GOT3 (cell line): ENCODE measurements at regions not wholly inside any gene's neighbourhood (a gene's known extent, or its start where the extent isn't known, plus 50 kb on each side); places are given as distances from the start of the nearest gene placed in this dataset.
A peak's percentile ranks its signal among the peaks of the same experiment; 100 is the strongest.
"Not testable (repeated sequence)": the region's sequence is repeated elsewhere in the genome, so short reads cannot be mapped to it uniquely, and the experiment has no call there.

ENCODE experiments used
- DNase-seq: peaks from one replicate; lab custom pipeline; 2025; ENCODE audit warnings: mixed read lengths; lab: John Stamatoyannopoulos, UW

DNA sequence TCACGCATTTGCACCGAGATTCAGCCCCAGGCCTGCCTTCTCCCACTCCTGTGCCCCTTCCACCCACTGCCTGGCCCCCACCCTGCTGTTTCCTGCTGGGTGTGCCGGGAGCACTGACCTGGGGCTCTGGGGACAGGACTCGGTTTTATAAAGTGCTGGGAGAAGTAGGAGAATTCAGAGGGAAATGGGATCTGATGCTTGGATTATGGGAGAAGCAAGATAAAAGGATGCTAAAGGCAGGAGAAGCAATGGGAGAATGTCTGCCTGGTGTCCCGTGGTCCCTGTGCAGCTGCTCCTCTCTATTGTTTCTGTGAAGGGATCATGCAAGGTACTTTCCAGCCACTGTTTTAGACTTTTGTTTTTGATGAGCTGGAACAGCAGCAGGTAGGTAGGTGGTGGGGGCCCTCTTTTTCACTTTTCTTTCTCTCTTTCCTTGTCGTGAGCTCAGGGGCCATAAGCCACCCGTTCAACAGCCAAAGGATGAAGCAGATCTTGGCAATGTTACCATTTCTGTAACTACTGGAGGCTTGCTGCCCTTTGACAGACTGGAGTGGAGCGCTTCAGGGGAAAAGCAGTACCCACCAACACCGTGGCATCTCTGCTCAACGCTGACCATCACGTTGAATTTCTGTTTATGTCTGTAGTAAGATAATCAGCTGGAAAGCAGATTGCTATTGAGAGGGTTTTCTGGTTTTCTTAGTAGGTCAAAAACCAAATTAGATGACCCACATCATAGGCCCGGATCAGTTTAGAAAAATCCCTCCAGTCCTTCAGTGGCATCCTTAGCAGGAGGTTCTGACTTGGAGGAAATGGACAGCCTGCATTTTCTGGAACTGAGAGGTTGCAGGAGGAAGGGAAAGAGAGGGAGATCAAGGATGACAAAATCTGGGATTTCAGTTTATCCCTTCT is 63.8 kb upstream of the ENPP6 start:
- no peak for DNase-seq

DNA sequence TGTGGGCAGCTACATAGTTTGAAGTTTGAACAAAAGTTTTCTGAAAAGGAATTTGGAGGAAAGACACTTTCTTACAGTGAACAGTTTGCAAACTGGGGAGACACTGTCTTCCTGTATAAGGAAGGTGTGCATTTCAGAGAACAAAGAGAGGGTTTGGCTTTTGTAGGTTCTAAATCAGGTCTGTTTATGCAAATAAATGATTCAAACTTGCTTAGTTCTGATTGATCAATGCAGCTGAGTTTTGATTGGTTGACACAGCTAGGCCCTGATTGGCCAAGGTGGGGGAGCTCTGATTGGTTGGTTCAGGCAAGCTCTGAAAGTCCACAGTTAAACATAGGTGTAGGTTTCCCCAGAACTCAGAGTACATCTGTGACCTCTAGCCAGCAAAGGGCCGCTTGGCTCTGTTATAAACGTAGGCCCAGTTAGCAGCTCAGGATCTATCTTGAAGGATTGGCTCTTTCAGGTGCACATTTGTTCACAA is 63.0 kb upstream of the ENPP6 start:
- DNase-seq, result no peak

DNA sequence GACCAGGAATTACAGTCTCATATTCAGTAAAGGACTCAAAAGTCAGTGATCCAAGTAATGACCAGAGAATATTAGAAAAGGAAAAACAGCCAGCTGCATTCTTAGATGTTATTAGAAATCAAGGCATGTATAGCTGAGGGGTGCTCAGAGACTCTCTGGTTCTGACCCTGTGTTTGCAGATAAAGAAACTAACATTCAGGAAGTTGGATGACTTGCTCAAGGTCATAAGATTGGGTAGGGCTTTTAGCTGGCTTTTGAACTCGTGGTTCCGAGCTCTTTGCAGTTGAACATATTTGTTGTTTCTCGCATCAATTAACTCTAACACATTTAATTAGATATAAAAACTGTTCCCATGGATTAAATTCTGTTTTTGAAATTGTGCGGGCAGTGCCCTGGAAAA is 62.5 kb upstream of the ENPP6 start:
- no peak for DNase-seq

DNA sequence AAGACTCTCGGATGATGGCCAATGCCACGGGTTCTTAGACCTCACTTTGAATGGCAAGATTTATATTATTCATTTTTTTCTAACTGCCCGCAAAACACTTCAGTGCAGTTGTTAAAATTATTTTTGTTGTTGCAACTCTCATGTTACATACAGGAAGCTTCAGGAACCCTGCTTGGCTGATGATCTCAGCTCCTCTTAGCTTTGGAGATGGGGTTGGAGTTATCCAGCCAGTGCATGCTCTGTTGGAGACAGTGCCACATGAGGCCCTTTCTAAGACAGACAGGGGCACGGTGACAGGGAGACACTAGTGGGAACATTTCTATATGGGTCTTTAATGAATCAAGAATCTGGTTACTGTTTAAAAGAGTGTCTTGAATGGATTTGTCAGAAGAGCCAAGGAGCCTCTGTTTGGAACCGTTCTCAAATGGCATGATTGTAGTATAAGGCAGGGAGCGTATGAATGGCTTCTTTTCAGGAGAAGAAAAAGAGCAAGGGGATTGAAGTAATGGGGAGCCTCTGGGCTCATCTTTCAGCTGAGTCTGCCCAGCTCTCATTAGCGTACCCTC is 61.9 kb upstream of the ENPP6 start:
- DNase-seq, result no peak

DNA sequence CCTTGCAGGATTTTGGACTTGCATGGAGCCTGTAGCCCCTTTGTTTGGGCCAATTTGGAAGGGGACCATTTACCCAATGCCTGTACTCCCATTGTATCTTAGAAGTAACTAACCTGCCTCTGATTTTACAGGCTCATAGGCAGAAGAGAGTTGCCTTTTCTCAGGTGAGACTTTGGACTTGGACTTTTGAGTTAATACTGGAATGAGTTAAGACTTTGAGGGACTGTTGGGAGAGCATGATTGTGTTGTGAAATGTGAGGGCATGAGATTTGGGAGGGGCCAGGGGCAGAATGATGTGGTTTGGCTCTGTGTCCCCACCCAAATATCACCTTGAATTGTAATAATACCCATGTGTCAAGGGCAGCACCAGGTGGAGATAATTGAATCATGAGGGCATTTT is 60.1 kb upstream of the ENPP6 start:
- DNase-seq, result not testable (repeated sequence)

GRCh38 chr4:184277010-184277409 is 59.3 kb upstream of the ENPP6 start:
- not testable (repeated sequence) for DNase-seq

DNA sequence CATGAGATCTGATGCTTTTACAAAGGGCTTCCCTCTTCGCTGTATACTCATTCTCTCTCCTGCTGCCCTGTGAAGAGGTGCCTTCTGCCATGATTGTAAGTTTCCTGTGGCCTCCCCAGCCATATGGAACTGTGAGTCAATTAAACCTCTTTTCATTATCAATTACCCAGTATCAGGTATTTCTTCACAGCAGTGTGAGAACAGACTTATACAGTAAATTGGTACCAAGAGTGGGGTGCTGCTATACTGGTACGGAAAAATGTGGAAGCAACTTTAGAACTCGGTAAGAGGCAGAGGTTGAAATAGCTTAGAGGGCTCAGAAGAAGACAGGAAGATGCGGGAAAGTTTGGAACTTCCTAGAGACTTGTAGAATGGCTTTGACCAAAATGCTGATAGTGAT is 58.7 kb upstream of the ENPP6 start:
- not testable (repeated sequence) for DNase-seq

- no peak for DNase-seq
These were observed 58.1 kb upstream of the ENPP6 start for GRCh38 chr4:184275766-184276165.

GRCh38 chr4:184274286-184274951 is 56.7 kb upstream of the ENPP6 start:
- no peak for DNase-seq

DNA sequence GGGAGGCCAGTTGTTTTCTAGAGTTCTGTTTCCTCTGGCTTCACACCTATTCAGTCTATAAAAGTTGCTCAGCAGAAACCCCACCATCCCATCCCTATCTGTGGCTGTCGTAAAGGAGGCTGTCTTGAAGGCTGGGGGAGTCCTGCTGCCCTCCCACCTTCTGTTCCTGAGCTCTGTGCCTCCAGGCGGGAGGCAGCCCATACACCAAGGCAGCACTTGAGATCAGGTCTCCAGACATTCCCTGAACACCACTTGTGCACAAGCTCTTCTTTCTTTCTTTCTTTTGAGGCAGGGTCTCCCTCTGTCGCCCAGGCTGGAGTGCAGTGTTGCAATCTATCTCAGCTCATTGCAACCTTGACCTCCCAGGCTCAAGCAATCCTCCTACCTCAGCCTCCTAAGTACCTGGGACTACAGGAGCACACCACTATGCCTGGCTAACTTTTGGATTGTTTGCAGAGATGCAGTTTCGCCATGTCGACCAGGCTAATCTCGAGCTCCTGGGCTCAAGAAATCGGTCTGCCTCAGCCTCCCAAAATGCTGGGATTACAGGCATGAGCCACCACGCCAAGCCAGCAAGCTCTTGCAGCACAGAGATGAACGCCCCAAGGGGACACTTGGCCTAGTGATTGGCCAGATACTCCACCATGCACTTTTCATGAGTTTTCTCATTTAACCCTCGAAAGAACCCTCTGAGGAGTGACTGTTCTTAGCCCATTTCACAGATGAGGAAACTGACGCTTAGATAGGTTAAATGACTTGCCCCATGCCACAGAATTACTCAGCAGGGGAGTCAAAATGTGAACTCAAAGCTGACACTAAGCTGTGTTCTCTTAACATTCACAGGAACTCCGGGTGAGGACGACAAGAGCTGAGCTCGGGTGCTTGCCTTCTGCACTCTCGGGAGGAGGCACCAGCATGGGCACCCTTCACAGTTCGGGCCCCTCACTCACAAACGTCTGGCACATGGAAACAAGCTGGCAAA is 55.8 kb upstream of the ENPP6 start:
- DNase-seq, result no peak

DNA sequence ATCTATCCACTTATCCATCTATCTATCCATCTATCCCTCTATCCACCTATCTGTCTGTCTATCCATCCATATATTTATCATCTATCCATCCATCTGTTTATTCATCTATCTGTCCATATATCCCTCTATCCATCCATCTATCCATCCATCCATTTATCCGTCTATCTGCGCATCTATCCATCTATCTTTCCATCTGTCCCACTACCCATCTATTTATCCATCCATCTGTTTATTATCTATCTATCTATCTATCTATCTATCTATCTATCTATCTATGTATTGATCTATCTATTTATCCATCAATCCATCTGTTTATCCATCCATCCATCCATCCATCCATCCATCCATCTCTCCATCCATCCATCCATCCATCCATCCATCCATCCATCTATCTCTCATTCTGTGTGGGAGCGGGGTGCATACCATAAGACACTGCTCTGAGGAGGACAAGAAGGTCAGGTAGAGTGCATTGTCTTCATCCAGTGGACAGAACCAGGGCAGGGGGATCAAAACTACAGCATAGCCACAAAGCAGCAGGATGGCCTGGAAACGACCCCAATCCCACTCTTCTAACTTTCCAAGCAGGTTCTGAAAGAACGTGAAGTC is 53.2 kb upstream of the ENPP6 start:
- DNase-seq, result no peak

DNA sequence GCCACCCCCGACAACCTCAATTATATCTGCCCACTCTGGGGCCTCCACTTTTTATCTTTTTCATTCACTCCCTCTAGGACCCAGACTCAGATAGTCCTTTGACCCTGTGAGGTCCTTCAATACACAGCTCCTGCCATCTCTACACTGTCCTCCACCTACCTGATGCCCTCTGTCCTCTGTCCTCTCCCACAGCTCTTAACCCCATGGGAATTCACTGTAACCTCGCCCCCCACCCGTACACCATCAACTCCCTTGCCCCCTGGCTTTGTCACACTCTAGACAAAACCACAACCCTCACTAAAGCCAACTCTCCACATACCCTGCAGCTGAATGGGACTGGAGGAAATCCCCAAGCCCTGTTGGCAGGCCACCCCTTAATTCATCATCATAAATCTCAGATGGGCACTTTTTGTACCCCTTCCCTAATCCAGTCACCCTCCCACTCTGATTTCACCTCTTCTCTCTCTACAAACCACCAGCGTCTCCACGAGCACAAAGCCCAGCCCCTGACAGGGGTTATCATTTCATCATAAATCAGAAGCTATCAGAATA is 52.3 kb upstream of the ENPP6 start:
- DNase-seq, result no peak

DNA sequence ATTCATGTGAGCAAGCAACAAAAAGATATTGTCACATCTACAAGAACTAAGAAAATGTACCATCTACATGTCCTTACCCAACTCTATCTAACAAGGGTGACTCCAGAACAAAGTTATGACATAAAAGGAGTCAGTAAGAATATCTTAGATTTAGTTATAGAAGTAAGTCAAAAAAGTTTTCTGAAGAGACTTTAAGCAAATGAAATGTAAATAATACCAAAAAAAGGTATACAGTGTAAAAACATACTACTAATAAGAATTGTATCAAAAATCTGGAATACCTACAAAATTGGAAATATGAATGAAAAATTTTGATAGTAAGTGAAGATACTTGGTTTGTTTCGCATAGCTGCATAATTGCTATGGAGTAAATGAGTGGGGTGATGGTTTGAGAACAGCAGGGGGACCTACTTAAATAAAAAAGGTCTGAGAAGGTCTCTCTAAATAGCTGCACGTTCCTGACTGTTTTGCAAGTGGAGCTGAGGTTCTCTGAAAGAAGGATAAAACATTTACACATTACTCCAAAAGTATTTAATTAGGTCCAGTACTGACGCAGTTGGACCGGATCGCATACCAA is 51.0 kb upstream of the ENPP6 start:
- DNase-seq, result no peak

GRCh38 chr4:184267673-184268583 is 50.3 kb upstream of the ENPP6 start:
- peak; percentile 10 for DNase-seq
